SU-DHL-6 (cell line): ENCODE measurements at regions not wholly inside any gene's neighbourhood (a gene's known extent, or its start where the extent isn't known, plus 50 kb on each side); places are given as distances from the start of the nearest gene placed in this dataset.

ENCODE experiments used
- H2AFZ ChIP-seq: fragments of 200-600 bp; sonication (generic); 2 replicates; pipeline ENCODE4 v1.6.1; 2014; ENCODE audit warnings: low read depth, mild to moderate bottlenecking, moderate library complexity, mixed read lengths, antibody characterized with exemption, low read length; ENCODE audit not compliant: severe bottlenecking
- H3F3A ChIP-seq: fragments of 200-600 bp; shearing (Covaris generic); 2 replicates; pipeline ENCODE4 v1.6.0; 2016; ENCODE audit warnings: antibody characterized with exemption, mild to moderate bottlenecking; ENCODE audit not compliant: insufficient read depth
- H3K27ac ChIP-seq: fragments of 200-600 bp; sonication (generic); 2 replicates; pipeline ENCODE4 v1.5.1; 2016; ENCODE audit warnings: low read depth, mild to moderate bottlenecking, low read length, moderate library complexity, mixed read lengths
- H3K27me3 ChIP-seq: fragments of 200-600 bp; sonication (generic), shearing (Covaris generic); 2 replicates; pipeline ENCODE4 v1.6.0; 2014; ENCODE audit warnings: mild to moderate bottlenecking, low read length
- H3K36me3 ChIP-seq: fragments of 200-600 bp; sonication (generic); 2 replicates; pipeline ENCODE4 v1.6.1; 2014; ENCODE audit warnings: mild to moderate bottlenecking, low read length, mixed read lengths
- H3K4me2 ChIP-seq: fragments of 300-600, 200-600 bp; shearing (Covaris generic), sonication (generic); 2 replicates; pipeline ENCODE4 v1.6.0; 2014; ENCODE audit warnings: low read length, low read depth, mild to moderate bottlenecking; ENCODE audit not compliant: poor library complexity, severe bottlenecking
- H3K4me3 ChIP-seq: fragments of 200-600 bp; sonication (generic); 2 replicates; pipeline ENCODE4 v1.5.1; 2014; ENCODE audit warnings: antibody characterized with exemption, low read length, mild to moderate bottlenecking, mixed read lengths; ENCODE audit not compliant: insufficient read depth, poor library complexity, severe bottlenecking
- H3K79me2 ChIP-seq: fragments of 200-600 bp; sonication (generic); 2 replicates; pipeline ENCODE4 v1.6.1; 2014; ENCODE audit warnings: mild to moderate bottlenecking, low read length, moderate library complexity; ENCODE audit not compliant: insufficient read depth
- H3K9ac ChIP-seq: fragments of 200-600 bp; sonication (generic); 2 replicates; pipeline ENCODE4 v1.7.0; 2014; ENCODE audit warnings: mild to moderate bottlenecking, low read length
- H3K9me2 ChIP-seq: fragments of 200-600 bp; sonication (generic); replicated peaks from 2 replicates; pipeline ENCODE4 v1.6.1; 2014; ENCODE audit warnings: low read length; ENCODE audit not compliant: insufficient read depth
- H3K9me3 ChIP-seq: fragments of 200-600 bp; sonication (generic); 2 replicates; pipeline ENCODE4 v1.6.1; 2014; ENCODE audit warnings: low read length, mixed read lengths; ENCODE audit not compliant: insufficient read depth
- H4K20me1 ChIP-seq: fragments of 200-600 bp; sonication (generic); 2 replicates; pipeline ENCODE4 v1.6.1; 2014; ENCODE audit warnings: low read depth, mild to moderate bottlenecking, antibody characterized with exemption, low read length, moderate library complexity, mixed read lengths
- CTCF ChIP-seq: fragments of 200-600 bp; sonication (generic); IDR thresholded peaks from one replicate; pipeline ENCODE4 v1.5.1; 2017; ENCODE audit warnings: antibody characterized with exemption, mild to moderate bottlenecking, low read length, moderate library complexity; ENCODE audit not compliant: insufficient read depth, poor library complexity, severe bottlenecking
- EZH2phosphoT487 ChIP-seq: fragments of 200-600 bp; sonication (generic), shearing (Covaris generic); conservative IDR thresholded peaks from 2 replicates; pipeline ENCODE4 v1.6.1; 2018; ENCODE audit warnings: mild to moderate bottlenecking, antibody characterized with exemption, low read length, moderate library complexity, mixed read lengths

GRCh38 chr14:58820032-58820431 is 182.3 kb downstream of the DACT1 start:
- Histone ChIP-seq H3K4me2 (no peak overlapping the region), H2AFZ (no peak overlapping the region), H3K36me3 (no peaks in the 10 kb centered on the region), H3K9me2 (no peaks in the 10 kb centered on the region), H3K27me3 (no peaks in the 10 kb centered on the region; the same call in 1 of the 2 replicates), H3K27ac (no peak overlapping the region), H3K9me3 (no peaks in the 10 kb centered on the region), H3F3A (no peaks in the 10 kb centered on the region), H3K79me2 (no peaks in the 10 kb centered on the region), H3K4me3 (no peak overlapping the region), H3K9ac (no peak overlapping the region), H4K20me1 (no peaks in the 10 kb centered on the region)
- TF ChIP-seq EZH2phosphoT487 (no peak), CTCF (no peak)

- H3K9ac ChIP-seq = no peak overlapping the region
- H4K20me1 ChIP-seq = no peaks in the 10 kb centered on the region
- TF ChIP-seq EZH2phosphoT487 = no peak
- TF ChIP-seq CTCF = no peak
- no peaks in the 10 kb centered on the region for H3K79me2 ChIP-seq
- no peaks in the 10 kb centered on the region for H3K36me3 ChIP-seq
- H3K4me2 ChIP-seq = no peak overlapping the region
- H3K27me3 ChIP-seq = no peaks in the 10 kb centered on the region; the same call in 1 of the 2 replicates
- H3K9me2 ChIP-seq = no peaks in the 10 kb centered on the region
- H3K4me3 ChIP-seq = no peak overlapping the region
- no peak overlapping the region for H3K27ac ChIP-seq
- no peak overlapping the region for H2AFZ ChIP-seq
- no peaks in the 10 kb centered on the region for H3K9me3 ChIP-seq
- no peaks in the 10 kb centered on the region for H3F3A ChIP-seq
These were observed 183.7 kb downstream of the DACT1 start for GRCh38 chr14:58821421-58821820.

GRCh38 chr14:58822856-58823255 is 185.1 kb downstream of the DACT1 start:
- H3K4me3 ChIP-seq = no peak overlapping the region
- no peaks in the 10 kb centered on the region for H3F3A ChIP-seq
- H3K9me3 ChIP-seq = no peaks in the 10 kb centered on the region
- no peaks in the 10 kb centered on the region for H3K36me3 ChIP-seq
- no peak overlapping the region for H3K4me2 ChIP-seq
- TF ChIP-seq CTCF (no peak), EZH2phosphoT487 (no peak)
- no peaks in the 10 kb centered on the region for H3K79me2 ChIP-seq
- no peak overlapping the region for H3K9ac ChIP-seq
- H3K27ac ChIP-seq = no peak overlapping the region
- no peaks in the 10 kb centered on the region for H3K9me2 ChIP-seq
- H3K27me3 ChIP-seq = no peaks in the 10 kb centered on the region; the same call in 1 of the 2 replicates
- no peak overlapping the region for H2AFZ ChIP-seq
- no peaks in the 10 kb centered on the region for H4K20me1 ChIP-seq
